Endothelial cell of umbilical vein (primary cell): ENCODE measurements at regions not wholly inside any gene's neighbourhood (a gene's known extent, or its start where the extent isn't known, plus 50 kb on each side); places are given as distances from the start of the nearest gene placed in this dataset.

Source experiments
- BruUV-seq: library from RNA; stranded (reverse); fragments of 400-500 nt; replicated peaks from 2 replicates; lab custom pipeline; 2021; lab: Mats Ljungman, UMichigan
- CTCF ChIA-PET: fragments of 300-600, 350-600 bp; sonication (Branson Sonifier 250); formaldehyde crosslinking; loops from one replicate; lab custom pipeline; 2021; ENCODE audit warnings: antibody characterized with exemption, inconsistent platforms; lab: Charles Lee
- POLR2A ChIA-PET: fragments of 300-600, 350-600 bp; sonication (Branson Sonifier 250); formaldehyde crosslinking; loops from one replicate; lab custom pipeline; 2021; ENCODE audit warnings: antibody characterized with exemption, inconsistent platforms; lab: Charles Lee
- DNase-seq: peaks from one replicate; pipeline ENCODE4 v3.0.0-alpha.2; 2011; ENCODE audit warnings: low read depth, low spot score
- FAIRE-seq: peaks from 2 replicates; lab custom pipeline; 2011; peaks lifted over from hg19 to GRCh38; lab: Jason Lieb, UNC
- H2AFZ ChIP-seq: 2 replicates; pipeline ENCODE4 v1.6.0; 2012; ENCODE audit warnings: low read depth, low read length, control low read depth, inconsistent platforms
- H3K27ac ChIP-seq: 2 replicates; pipeline ENCODE4 v1.5.1; 2011; ENCODE audit warnings: low read depth, mild to moderate bottlenecking, control low read depth, low read length, moderate library complexity; ENCODE audit not compliant: insufficient read depth
- H3K27me3 ChIP-seq, 2 experiments: 2 replicates each; pipeline versions ENCODE4 v1.6.0 to v1.6.1; 2011; ENCODE audit warnings: low read length in 2 of 2, mixed read lengths in 1 of 2; ENCODE audit not compliant: control insufficient read depth in 2 of 2, insufficient read depth in 2 of 2
- H3K36me3 ChIP-seq, 2 experiments: 2 replicates in 1 of 2; 3 replicates in 1 of 2; pipeline ENCODE4 v1.5.1; 2011; ENCODE audit warnings: low read length in 2 of 2, mild to moderate bottlenecking in 1 of 2, moderate library complexity in 1 of 2; ENCODE audit not compliant: control insufficient read depth in 2 of 2, insufficient read depth in 2 of 2; ENCODE audit errors: extremely low read depth in 1 of 2
- H3K4me1 ChIP-seq: 3 replicates; pipeline ENCODE4 v1.5.1; 2011; ENCODE audit warnings: mild to moderate bottlenecking, low read length; ENCODE audit not compliant: control insufficient read depth, insufficient read depth; ENCODE audit errors: extremely low read depth
- H3K4me2 ChIP-seq: 2 replicates; pipeline ENCODE4 v1.6.1; 2011; ENCODE audit warnings: low read length, control low read depth, mixed read lengths; ENCODE audit not compliant: insufficient read depth
- H3K4me3 ChIP-seq, 3 experiments: fragments of 200-600 bp in 1 of 3; sonication (generic), shearing (Covaris generic) in 1 of 3; replicated peaks in 1 of 3; 2 replicates each; pipeline ENCODE4 v1.5.1; 2011 to 2016; ENCODE audit warnings: control low read depth in 3 of 3, low read length in 3 of 3, mild to moderate bottlenecking in 2 of 3, inconsistent platforms in 1 of 3, low read depth in 1 of 3, moderate library complexity in 1 of 3; ENCODE audit not compliant: insufficient read depth in 1 of 3
- H3K79me2 ChIP-seq: 2 replicates; pipeline ENCODE4 v1.6.0; 2012; ENCODE audit warnings: low read length, inconsistent platforms; ENCODE audit not compliant: control insufficient read depth, insufficient read depth
- H3K9ac ChIP-seq: replicated peaks from 2 replicates; pipeline ENCODE3; 2011; ENCODE audit warnings: low read length, control low read depth; ENCODE audit not compliant: insufficient read depth; ENCODE audit errors: extremely low read depth
- H3K9me1 ChIP-seq: replicated peaks from 3 replicates; pipeline ENCODE4 v1.6.0; 2011; ENCODE audit warnings: mild to moderate bottlenecking, low read length; ENCODE audit not compliant: control insufficient read depth, insufficient read depth; ENCODE audit errors: extremely low read depth
- H3K9me3 ChIP-seq: replicated peaks from 2 replicates; pipeline ENCODE4 v1.5.1; 2012; ENCODE audit warnings: low read length, inconsistent platforms; ENCODE audit not compliant: control insufficient read depth, insufficient read depth
- H4K20me1 ChIP-seq: replicated peaks from 2 replicates; pipeline ENCODE3; 2011; ENCODE audit warnings: mild to moderate bottlenecking, low read length; ENCODE audit not compliant: control insufficient read depth, insufficient read depth; ENCODE audit errors: extremely low read depth
- CTCF ChIP-seq, 2 donors: IDR thresholded peaks; 1 replicate in 1 of 2; 2 replicates in 1 of 2; pipeline ENCODE4 v1.5.1; 2011; ENCODE audit warnings: low read length in 2 of 2, mild to moderate bottlenecking in 2 of 2, moderate library complexity in 2 of 2, control low read depth in 1 of 2, inconsistent platforms in 1 of 2, low read depth in 1 of 2; ENCODE audit not compliant: insufficient read depth in 1 of 2; ENCODE audit errors: extremely low read depth in 1 of 2
- EZH2 ChIP-seq: IDR thresholded peaks from 2 replicates; pipeline ENCODE4 v1.6.1; 2012; ENCODE audit warnings: borderline replicate concordance, low read depth, mild to moderate bottlenecking, moderate library complexity, low read length, inconsistent platforms; ENCODE audit not compliant: severe bottlenecking
- FOS ChIP-seq: IDR thresholded peaks from 2 replicates; pipeline ENCODE4 v1.6.1; 2011; ENCODE audit warnings: mild to moderate bottlenecking, low read length, moderate library complexity, borderline replicate concordance; ENCODE audit not compliant: insufficient read depth
- GATA2 ChIP-seq: IDR thresholded peaks from 2 replicates; pipeline ENCODE4 v1.7.0; 2011; ENCODE audit warnings: low read depth, mild to moderate bottlenecking, moderate library complexity, mixed read lengths, low read length; ENCODE audit not compliant: insufficient read length, insufficient read depth
- JUN ChIP-seq: IDR thresholded peaks from 2 replicates; pipeline ENCODE4 v1.6.1; 2011; ENCODE audit warnings: borderline replicate concordance, low read depth; ENCODE audit not compliant: insufficient read length, insufficient read depth
- MAX ChIP-seq: IDR thresholded peaks from 2 replicates; pipeline ENCODE4 v1.6.1; 2011; ENCODE audit not compliant: insufficient read depth, insufficient read length
- MYC ChIP-seq: IDR thresholded peaks from one replicate; pipeline ENCODE4 v1.6.1; 2011; ENCODE audit warnings: mild to moderate bottlenecking, low read depth, low read length
- POLR2A ChIP-seq: IDR thresholded peaks from 2 replicates; pipeline ENCODE4 v1.6.1; 2012; ENCODE audit warnings: low read depth, mild to moderate bottlenecking, control low read depth, low read length
- POLR2AphosphoS5 ChIP-seq: IDR thresholded peaks from 2 replicates; pipeline ENCODE4 v1.6.1; 2012; ENCODE audit warnings: low read depth, mild to moderate bottlenecking, control low read depth, low read length, moderate library complexity; ENCODE audit not compliant: insufficient read depth
- dilution Hi-C: fragments of 300-500 bp; cut with MboI; formaldehyde crosslinking; loops from one replicate; pipeline ENCODE4 v1.15.0; 2019; ENCODE audit warnings: low sequenced_read_pairs; ENCODE audit not compliant: extremely low pct_ligation_motif_present
- intact Hi-C: fragments of 100-400 bp; cut with micrococcal nuclease; formaldehyde crosslinking; loops from one replicate; pipeline ENCODE4 v1.10.0; 2022

GRCh38 chr11:70592641-70593165, 194.4 kb downstream of the CTTN start:
- intact Hi-C loops, result no loop called here
- BruUV-seq, result no TSS peak
- TF ChIP-seq MAX, result no peak
- TF ChIP-seq EZH2, result no peak
- no peak for TF ChIP-seq CTCF (IDR thresholded peaks at IDR 0.05; ENCODE audit: extremely low read depth in 1 of 2, insufficient read depth in 1 of 2, low read depth in 1 of 2, low read length in 2 of 2)
- no peak for TF ChIP-seq MYC
- no peak for TF ChIP-seq GATA2
- TF ChIP-seq POLR2A, result no peak
- TF ChIP-seq JUN, result no peak
- TF ChIP-seq POLR2AphosphoS5, result no peak
- TF ChIP-seq FOS, result no peak

More at GRCh38 chr11:70592641-70593165, 194.4 kb downstream of the CTTN start:
- H3K4me3 ChIP-seq, result no peak overlapping the region
- POLR2A ChIA-PET, result no interaction called here
- no peaks in the 10 kb centered on the region for H3K27me3 ChIP-seq
- H3K27ac ChIP-seq, result no peak overlapping the region
- DNase-seq (no peak), FAIRE-seq (no peak)
- H2AFZ ChIP-seq, result no peak overlapping the region
- no peaks in the 10 kb centered on the region for H3K9me3 ChIP-seq
- no peaks in the 10 kb centered on the region for H3K4me1 ChIP-seq
- CTCF ChIA-PET, result no interaction called here
- H3K4me2 ChIP-seq, result no peak overlapping the region
- H3K9ac ChIP-seq, result no peak overlapping the region
- no peaks in the 10 kb centered on the region for H3K36me3 ChIP-seq
- H4K20me1 ChIP-seq, result no peaks in the 10 kb centered on the region
- no peaks in the 10 kb centered on the region for H3K79me2 ChIP-seq
- dilution Hi-C loops, result no loop called here
- no peaks in the 10 kb centered on the region for H3K9me1 ChIP-seq
